G401 (cell line): ENCODE measurements at regions not wholly inside any gene's neighbourhood (a gene's known extent, or its start where the extent isn't known, plus 50 kb on each side); places are given as distances from the start of the nearest gene placed in this dataset.

Experiments
- DNase-seq: peaks from one replicate; pipeline ENCODE4 v3.0.0-alpha.2; 2015; ENCODE audit warnings: low spot score
- in situ Hi-C: cut with HindIII; loops from 2 replicates; pipeline ENCODE4 v1.10.0; 2016; ENCODE audit warnings: low sequenced_read_pairs, mixed read lengths

- DNase-seq: no peak
- in situ Hi-C loops: no loop called here
Measured at GRCh38 chr6:138035070-138035469, 72.1 kb downstream of the PERP start.

- DNase-seq: no peak
- in situ Hi-C loops: no loop called here
Measured at GRCh38 chr6:138036111-138036510, 71.1 kb downstream of the PERP start.

- in situ Hi-C loops: no loop called here
- DNase-seq: no peak
Measured at GRCh38 chr6:138037009-138037504, 70.2 kb downstream of the PERP start.

- no peak for DNase-seq
- in situ Hi-C loops: no loop called here
Measured at GRCh38 chr6:138038142-138038870, 68.9 kb downstream of the PERP start.
